Gastroesophageal sphincter (tissue), 3 donors: ENCODE measurements at regions not wholly inside any gene's neighbourhood (a gene's known extent, or its start where the extent isn't known, plus 50 kb on each side); places are given as distances from the start of the nearest gene placed in this dataset.

ENCODE experiments used
- CTCF ChIP-seq, 4 experiments: fragments of 200-600 bp in 2 of 4; fragments of 450-650 bp in 2 of 4; sonication (generic) in 1 of 4; IDR thresholded peaks; one replicate each; pipeline ENCODE4 v1.5.1; 2017 to 2019; ENCODE audit warnings: antibody characterized with exemption in 4 of 4, mild to moderate bottlenecking in 2 of 4, moderate library complexity in 2 of 4
- POLR2A ChIP-seq, 2 donors: fragments of 450-650 bp; IDR thresholded peaks; one replicate each; pipeline ENCODE4 v1.6.1; 2017; ENCODE audit warnings: antibody characterized with exemption in 2 of 2, mild to moderate bottlenecking in 2 of 2, moderate library complexity in 1 of 2
- POLR2AphosphoS5 ChIP-seq: sonication (generic); formaldehyde crosslinking; IDR thresholded peaks from one replicate; pipeline ENCODE4 v1.6.1; 2017; ENCODE audit warnings: antibody characterized with exemption

- TF ChIP-seq CTCF (IDR thresholded peaks at IDR 0.05) (no peak), POLR2AphosphoS5 (no peak), POLR2A (IDR thresholded peaks at IDR 0.05) (no peak)
Observed at GRCh38 chrX:147859666-147860065, 52.1 kb upstream of the FMR1 start.
